ENCODE measurements at regions not wholly inside any gene's neighbourhood (a gene's known extent, or its start where the extent isn't known, plus 50 kb on each side); places are given as distances from the start of the nearest gene placed in this dataset.

DNA sequence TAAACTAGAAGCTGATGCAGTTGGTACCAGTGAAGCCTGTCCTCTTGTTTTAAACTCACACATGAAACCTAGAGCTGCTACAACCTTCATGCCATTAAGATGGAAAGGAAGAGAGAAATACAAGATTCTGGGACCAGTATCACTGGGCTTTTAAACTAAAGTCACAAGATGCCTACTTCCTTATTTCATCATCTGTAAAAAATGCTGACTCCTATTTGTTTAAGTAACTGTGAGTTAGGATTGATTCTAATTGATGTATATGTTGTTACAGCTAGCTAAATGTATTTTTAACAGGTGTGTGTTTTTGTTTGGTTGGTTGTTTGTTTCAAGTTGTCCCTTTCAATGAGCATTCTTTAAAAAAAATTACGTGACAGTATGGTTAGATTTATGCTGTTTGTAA is 833.3 kb upstream of the PRMT6 start:
- TF ChIP-seq, protein P1, sequence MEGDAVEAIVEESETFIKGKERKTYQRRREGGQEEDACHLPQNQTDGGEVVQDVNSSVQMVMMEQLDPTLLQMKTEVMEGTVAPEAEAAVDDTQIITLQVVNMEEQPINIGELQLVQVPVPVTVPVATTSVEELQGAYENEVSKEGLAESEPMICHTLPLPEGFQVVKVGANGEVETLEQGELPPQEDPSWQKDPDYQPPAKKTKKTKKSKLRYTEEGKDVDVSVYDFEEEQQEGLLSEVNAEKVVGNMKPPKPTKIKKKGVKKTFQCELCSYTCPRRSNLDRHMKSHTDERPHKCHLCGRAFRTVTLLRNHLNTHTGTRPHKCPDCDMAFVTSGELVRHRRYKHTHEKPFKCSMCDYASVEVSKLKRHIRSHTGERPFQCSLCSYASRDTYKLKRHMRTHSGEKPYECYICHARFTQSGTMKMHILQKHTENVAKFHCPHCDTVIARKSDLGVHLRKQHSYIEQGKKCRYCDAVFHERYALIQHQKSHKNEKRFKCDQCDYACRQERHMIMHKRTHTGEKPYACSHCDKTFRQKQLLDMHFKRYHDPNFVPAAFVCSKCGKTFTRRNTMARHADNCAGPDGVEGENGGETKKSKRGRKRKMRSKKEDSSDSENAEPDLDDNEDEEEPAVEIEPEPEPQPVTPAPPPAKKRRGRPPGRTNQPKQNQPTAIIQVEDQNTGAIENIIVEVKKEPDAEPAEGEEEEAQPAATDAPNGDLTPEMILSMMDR (IDR thresholded peaks at IDR 0.05), result no peak
- DNase-seq (ENCODE audit: low spot score), result no peak
- H3K4me1 ChIP-seq, result no peaks in the 10 kb centered on the region

DNA sequence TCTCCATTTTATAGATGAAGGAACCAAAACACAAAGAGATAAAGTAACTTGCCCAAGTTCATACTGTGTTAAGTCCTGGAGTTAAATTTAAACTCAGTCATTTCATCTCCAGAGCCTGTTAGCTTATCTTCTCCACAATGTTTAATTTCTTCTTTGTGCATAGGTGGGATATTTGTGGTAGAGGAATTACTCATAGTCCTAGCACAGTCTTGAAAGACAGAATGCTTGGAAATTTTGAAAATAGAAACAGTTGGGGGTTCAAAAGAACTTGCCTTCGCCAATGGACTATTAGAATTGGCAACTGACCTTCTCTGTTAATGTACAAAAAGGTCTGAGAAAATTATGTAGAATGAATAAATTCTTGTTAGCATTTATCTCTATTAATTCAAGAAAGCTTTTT is 832.0 kb upstream of the PRMT6 start:
- H3K4me1 ChIP-seq, result no peaks in the 10 kb centered on the region
- no peaks in the 10 kb centered on the region for H3K9me3 ChIP-seq
- DNase-seq (ENCODE audit: low spot score), result no peak
- TF ChIP-seq, protein P1 (IDR thresholded peaks at IDR 0.05), result no peak
- no peak overlapping the region for H3K4me3 ChIP-seq
- no peaks in the 10 kb centered on the region for H3K36me3 ChIP-seq
- H3K27me3 ChIP-seq, result no peaks in the 10 kb centered on the region
- H3K27ac ChIP-seq, result no peak overlapping the region

More for the DNA sequence above, 833.3 kb upstream of the PRMT6 start:
- Histone ChIP-seq H3K4me3 (no peak overlapping the region), H3K27me3 (no peaks in the 10 kb centered on the region), H3K9me3 (no peaks in the 10 kb centered on the region), H3K27ac (no peak overlapping the region), H3K36me3 (no peaks in the 10 kb centered on the region)

DNA sequence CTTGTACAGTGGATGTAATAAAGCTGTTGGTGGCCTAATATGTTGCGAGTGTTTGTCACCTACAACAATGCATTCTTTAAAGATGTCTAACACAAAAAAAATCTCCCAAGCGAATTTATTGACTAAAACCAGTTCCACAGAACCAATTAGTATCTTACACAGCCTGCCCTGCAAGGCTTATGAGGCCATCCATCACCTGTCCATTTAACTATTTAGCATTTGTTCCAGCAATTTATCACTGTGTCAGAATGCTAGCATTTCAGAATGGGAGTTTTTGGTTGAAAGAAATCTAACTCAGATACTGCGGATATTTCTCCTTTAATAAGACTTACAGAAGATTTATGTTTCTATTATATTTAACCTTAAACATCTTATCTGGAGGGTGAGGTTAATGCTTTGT is 831.1 kb upstream of the PRMT6 start:
- Histone ChIP-seq H3K4me3 (no peak overlapping the region), H3K9me3 (no peaks in the 10 kb centered on the region), H3K4me1 (no peaks in the 10 kb centered on the region), H3K27ac (no peak overlapping the region), H3K36me3 (no peaks in the 10 kb centered on the region), H3K27me3 (no peaks in the 10 kb centered on the region)
- TF ChIP-seq, protein P1 (IDR thresholded peaks at IDR 0.05), result no peak
- DNase-seq (ENCODE audit: low spot score), result no peak

DNA sequence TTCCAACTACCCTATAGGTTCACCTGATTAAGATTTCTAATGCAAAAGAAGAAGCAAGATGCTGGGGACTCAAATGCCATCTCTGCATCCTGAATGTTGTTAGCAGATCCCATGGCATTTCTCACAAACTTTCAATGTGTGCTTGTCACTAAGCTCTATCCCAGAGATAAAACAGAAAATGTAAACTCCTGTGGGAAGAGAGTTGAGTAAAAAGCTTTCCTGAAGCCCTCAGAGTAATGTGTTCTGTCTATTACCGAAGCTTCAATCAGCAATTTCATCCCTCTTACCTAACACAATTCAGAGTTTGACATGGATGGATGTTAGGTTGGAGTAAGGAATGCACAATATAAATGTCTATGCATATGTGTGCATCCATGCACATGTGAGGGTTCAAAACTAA is 829.9 kb upstream of the PRMT6 start:
- H3K4me3 ChIP-seq, result no peak overlapping the region
- H3K27me3 ChIP-seq, result no peaks in the 10 kb centered on the region
- H3K36me3 ChIP-seq, result no peaks in the 10 kb centered on the region
- no peak overlapping the region for H3K27ac ChIP-seq
- TF ChIP-seq, protein P1 (IDR thresholded peaks at IDR 0.05), result no peak
- H3K4me1 ChIP-seq, result no peaks in the 10 kb centered on the region
- no peaks in the 10 kb centered on the region for H3K9me3 ChIP-seq
- DNase-seq (ENCODE audit: low spot score), result no peak

DNA sequence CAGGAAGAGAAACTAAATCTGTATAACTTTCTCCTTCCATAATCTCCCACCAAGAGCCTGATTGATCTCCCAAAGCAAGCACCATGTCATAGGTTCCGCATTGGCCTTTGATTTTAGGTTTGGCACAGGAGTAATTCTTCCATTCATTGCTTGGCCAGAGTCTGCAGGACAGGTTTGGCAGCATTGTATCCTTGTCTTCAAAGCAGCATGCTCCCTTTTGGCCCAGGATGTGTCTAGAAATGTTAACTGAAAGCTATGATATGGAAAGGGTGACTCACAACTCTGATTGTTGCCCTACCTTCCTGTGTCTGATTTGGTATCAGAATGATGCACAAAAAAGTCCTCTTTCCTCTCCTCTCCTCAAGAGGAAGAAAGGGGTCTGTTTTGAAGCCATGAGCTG is 824.3 kb upstream of the PRMT6 start:
- TF ChIP-seq, protein P1 (IDR thresholded peaks at IDR 0.05), result no peak
- Histone ChIP-seq H3K36me3 (no peaks in the 10 kb centered on the region), H3K27me3 (no peaks in the 10 kb centered on the region), H3K27ac (no peak overlapping the region), H3K4me1 (no peaks in the 10 kb centered on the region), H3K9me3 (no peaks in the 10 kb centered on the region), H3K4me3 (no peak overlapping the region)
- DNase-seq (ENCODE audit: low spot score), result no peak

DNA sequence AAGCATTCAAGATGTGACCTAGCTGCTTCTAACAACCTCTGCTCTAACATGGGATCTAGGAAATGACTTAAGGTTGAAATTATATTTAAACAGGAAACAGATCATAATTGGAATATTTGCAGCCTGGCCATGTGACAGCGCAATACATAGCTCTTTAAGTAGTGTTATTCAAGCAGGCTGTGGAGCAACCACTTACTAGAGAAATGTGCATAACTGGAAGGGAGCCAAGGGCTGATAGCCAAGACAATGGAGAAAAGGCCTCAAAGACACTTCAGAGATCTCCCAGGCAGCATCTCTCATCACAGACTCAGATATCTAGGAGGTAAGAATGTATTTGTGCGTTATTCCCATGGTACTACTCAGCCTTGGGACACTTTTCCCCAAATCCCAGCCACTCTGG is 823.0 kb upstream of the PRMT6 start:
- Histone ChIP-seq H3K4me3 (no peak overlapping the region), H3K27ac (no peak overlapping the region), H3K27me3 (no peaks in the 10 kb centered on the region), H3K36me3 (no peaks in the 10 kb centered on the region), H3K9me3 (no peaks in the 10 kb centered on the region), H3K4me1 (no peaks in the 10 kb centered on the region)
- DNase-seq (ENCODE audit: low spot score), result no peak
- TF ChIP-seq, protein P1 (IDR thresholded peaks at IDR 0.05), result no peak

Data from right atrium auricular region (tissue), 2 donors.